ENCODE measurements at regions not wholly inside any gene's neighbourhood (a gene's known extent, or its start where the extent isn't known, plus 50 kb on each side); places are given as distances from the start of the nearest gene placed in this dataset.

- in situ Hi-C loops (cut with HindIII; ENCODE audit: low pct_unique_long_range_greater_than_20kb, low sequenced_read_pairs) (no loop called here), intact Hi-C loops (cut with micrococcal nuclease; ENCODE audit: unreplicated experiment) (no loop called here)
- Histone ChIP-seq H3K4me1 (ENCODE audit: control insufficient read depth, insufficient read depth, low read length) (no peaks in the 10 kb centered on the region), H3K27me3 (ENCODE audit: control insufficient read depth, insufficient read depth, low read length) (no peaks in the 10 kb centered on the region), H3K9me3 (ENCODE audit: control insufficient read depth, insufficient read depth, low read depth, low read length) (no peaks in the 10 kb centered on the region), H3K27ac (ENCODE audit: low read length) (no peak overlapping the region), H3K4me3 (ENCODE audit: low read depth in 2 of 2, low read length in 2 of 2) (no peak overlapping the region), H3K36me3 (ENCODE audit: control insufficient read depth, insufficient read depth, low read length) (no peaks in the 10 kb centered on the region)
- TF ChIP-seq POLR2AphosphoS5 (IDR thresholded peaks at IDR 0.05; ENCODE audit: low read depth, low read length) = no peak
- TF ChIP-seq, protein P1, sequence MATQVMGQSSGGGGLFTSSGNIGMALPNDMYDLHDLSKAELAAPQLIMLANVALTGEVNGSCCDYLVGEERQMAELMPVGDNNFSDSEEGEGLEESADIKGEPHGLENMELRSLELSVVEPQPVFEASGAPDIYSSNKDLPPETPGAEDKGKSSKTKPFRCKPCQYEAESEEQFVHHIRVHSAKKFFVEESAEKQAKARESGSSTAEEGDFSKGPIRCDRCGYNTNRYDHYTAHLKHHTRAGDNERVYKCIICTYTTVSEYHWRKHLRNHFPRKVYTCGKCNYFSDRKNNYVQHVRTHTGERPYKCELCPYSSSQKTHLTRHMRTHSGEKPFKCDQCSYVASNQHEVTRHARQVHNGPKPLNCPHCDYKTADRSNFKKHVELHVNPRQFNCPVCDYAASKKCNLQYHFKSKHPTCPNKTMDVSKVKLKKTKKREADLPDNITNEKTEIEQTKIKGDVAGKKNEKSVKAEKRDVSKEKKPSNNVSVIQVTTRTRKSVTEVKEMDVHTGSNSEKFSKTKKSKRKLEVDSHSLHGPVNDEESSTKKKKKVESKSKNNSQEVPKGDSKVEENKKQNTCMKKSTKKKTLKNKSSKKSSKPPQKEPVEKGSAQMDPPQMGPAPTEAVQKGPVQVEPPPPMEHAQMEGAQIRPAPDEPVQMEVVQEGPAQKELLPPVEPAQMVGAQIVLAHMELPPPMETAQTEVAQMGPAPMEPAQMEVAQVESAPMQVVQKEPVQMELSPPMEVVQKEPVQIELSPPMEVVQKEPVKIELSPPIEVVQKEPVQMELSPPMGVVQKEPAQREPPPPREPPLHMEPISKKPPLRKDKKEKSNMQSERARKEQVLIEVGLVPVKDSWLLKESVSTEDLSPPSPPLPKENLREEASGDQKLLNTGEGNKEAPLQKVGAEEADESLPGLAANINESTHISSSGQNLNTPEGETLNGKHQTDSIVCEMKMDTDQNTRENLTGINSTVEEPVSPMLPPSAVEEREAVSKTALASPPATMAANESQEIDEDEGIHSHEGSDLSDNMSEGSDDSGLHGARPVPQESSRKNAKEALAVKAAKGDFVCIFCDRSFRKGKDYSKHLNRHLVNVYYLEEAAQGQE (IDR thresholded peaks at IDR 0.05; ENCODE audit: insufficient read depth in 1 of 2, low read depth in 2 of 2, low read length in 1 of 2) = no peak
- TF ChIP-seq TCF7L2 (IDR thresholded peaks at IDR 0.05; ENCODE audit: low read depth, low read length) = no peak
- TF ChIP-seq SIN3A (IDR thresholded peaks at IDR 0.05; ENCODE audit: borderline replicate concordance, insufficient read depth, low read depth, low read length) = no peak
- TF ChIP-seq, protein P2, sequence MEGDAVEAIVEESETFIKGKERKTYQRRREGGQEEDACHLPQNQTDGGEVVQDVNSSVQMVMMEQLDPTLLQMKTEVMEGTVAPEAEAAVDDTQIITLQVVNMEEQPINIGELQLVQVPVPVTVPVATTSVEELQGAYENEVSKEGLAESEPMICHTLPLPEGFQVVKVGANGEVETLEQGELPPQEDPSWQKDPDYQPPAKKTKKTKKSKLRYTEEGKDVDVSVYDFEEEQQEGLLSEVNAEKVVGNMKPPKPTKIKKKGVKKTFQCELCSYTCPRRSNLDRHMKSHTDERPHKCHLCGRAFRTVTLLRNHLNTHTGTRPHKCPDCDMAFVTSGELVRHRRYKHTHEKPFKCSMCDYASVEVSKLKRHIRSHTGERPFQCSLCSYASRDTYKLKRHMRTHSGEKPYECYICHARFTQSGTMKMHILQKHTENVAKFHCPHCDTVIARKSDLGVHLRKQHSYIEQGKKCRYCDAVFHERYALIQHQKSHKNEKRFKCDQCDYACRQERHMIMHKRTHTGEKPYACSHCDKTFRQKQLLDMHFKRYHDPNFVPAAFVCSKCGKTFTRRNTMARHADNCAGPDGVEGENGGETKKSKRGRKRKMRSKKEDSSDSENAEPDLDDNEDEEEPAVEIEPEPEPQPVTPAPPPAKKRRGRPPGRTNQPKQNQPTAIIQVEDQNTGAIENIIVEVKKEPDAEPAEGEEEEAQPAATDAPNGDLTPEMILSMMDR (IDR thresholded peaks at IDR 0.05) = no peak
- no TSS peak for BruUV-seq (replicated peaks)
- POLR2A ChIA-PET = no interaction called here
- CTCF ChIA-PET = no interaction called here
- ATAC-seq (no peak), DNase-seq (ENCODE audit: low read depth, low spot score) (no peak)
These were observed 572.3 kb downstream of the PCDH11X start for GRCh38 chrX:92351511-92351910.
